ENCODE measurements at regions not wholly inside any gene's neighbourhood (a gene's known extent, or its start where the extent isn't known, plus 50 kb on each side); places are given as distances from the start of the nearest gene placed in this dataset.

GRCh38 chr10:3016016-3016415 is 51.3 kb upstream of the PFKP start:
- no peak for DNase-seq (ENCODE audit: low spot score)

- no peak for DNase-seq (ENCODE audit: low spot score)
Observed at GRCh38 chr10:3014968-3015367, 52.4 kb upstream of the PFKP start.

GRCh38 chr10:3012223-3012622 is 55.1 kb upstream of the PFKP start:
- no peak for DNase-seq (ENCODE audit: low spot score)

GRCh38 chr10:3010816-3011460 is 56.4 kb upstream of the PFKP start:
- no peak for DNase-seq (ENCODE audit: low spot score)

- no peak for DNase-seq (ENCODE audit: low spot score)
Observed at GRCh38 chr10:3010334-3010733, 57.0 kb upstream of the PFKP start.

- no peak for DNase-seq (ENCODE audit: low spot score)
Observed at GRCh38 chr10:3009341-3009740, 58.0 kb upstream of the PFKP start.

- DNase-seq (ENCODE audit: low spot score) = no peak
Observed at GRCh38 chr10:3008518-3009195, 58.7 kb upstream of the PFKP start.

GRCh38 chr10:3006607-3007006 is 60.7 kb upstream of the PFKP start:
- no peak for DNase-seq (ENCODE audit: low spot score)

- no peak for DNase-seq (ENCODE audit: low spot score)
Observed at GRCh38 chr10:3006093-3006492, 61.3 kb upstream of the PFKP start.

- no peak for DNase-seq (ENCODE audit: low spot score)
Observed at GRCh38 chr10:3002304-3002703, 65.0 kb upstream of the PFKP start.

GRCh38 chr10:3000048-3000447 is 67.3 kb upstream of the PFKP start:
- no peak for DNase-seq (ENCODE audit: low spot score)

GRCh38 chr10:2994221-2994961 is 73.0 kb upstream of the PFKP start:
- peak; percentile 65 for DNase-seq (ENCODE audit: low spot score)

GRCh38 chr10:2993636-2994035 is 73.7 kb upstream of the PFKP start:
- DNase-seq (ENCODE audit: low spot score) = no peak

GRCh38 chr10:2992401-2993198 is 74.7 kb upstream of the PFKP start:
- no peak for DNase-seq (ENCODE audit: low spot score)

- DNase-seq (ENCODE audit: low spot score) = no peak
Observed at GRCh38 chr10:2990764-2991163, 76.6 kb upstream of the PFKP start.

GRCh38 chr10:2989292-2989947 is 77.9 kb upstream of the PFKP start:
- no peak for DNase-seq (ENCODE audit: low spot score)

- DNase-seq (ENCODE audit: low spot score) = no peak
Observed at GRCh38 chr10:2987185-2987768, 80.1 kb upstream of the PFKP start.

- no peak for DNase-seq (ENCODE audit: low spot score)
Observed at GRCh38 chr10:2986391-2986801, 81.0 kb upstream of the PFKP start.

- peak; percentile 54 for DNase-seq (ENCODE audit: low spot score)
Observed at GRCh38 chr10:2985729-2986232, 81.6 kb upstream of the PFKP start.

GRCh38 chr10:2984682-2985081 is 82.7 kb upstream of the PFKP start:
- DNase-seq (ENCODE audit: low spot score) = no peak

GRCh38 chr10:2982146-2982545 is 85.2 kb upstream of the PFKP start:
- DNase-seq (ENCODE audit: low spot score) = no peak
